CD14-positive monocyte (primary cell): ENCODE measurements at regions not wholly inside any gene's neighbourhood (a gene's known extent, or its start where the extent isn't known, plus 50 kb on each side); places are given as distances from the start of the nearest gene placed in this dataset.

Source experiments
- DNase-seq, 3 donors: peaks; one replicate each; pipeline ENCODE4 v3.0.0-alpha.2; 2011 to 2022
- H2AFZ ChIP-seq: 2 replicates; pipeline ENCODE4 v1.6.0; 2012; ENCODE audit warnings: mild to moderate bottlenecking, low read depth, low read length, inconsistent platforms; ENCODE audit not compliant: insufficient read depth, poor library complexity, severe bottlenecking
- H3K27ac ChIP-seq, 2 donors: 1 replicate in 1 of 2; 2 replicates in 1 of 2; pipeline ENCODE4 v1.5.1; 2012 to 2013; ENCODE audit warnings: low read length in 2 of 2, control low read depth in 1 of 2, inconsistent platforms in 1 of 2, low read depth in 1 of 2, mild to moderate bottlenecking in 1 of 2
- H3K27me3 ChIP-seq, 2 donors: one replicate each; pipeline versions ENCODE4 v1.6.0 to v1.6.1; 2011 to 2013; ENCODE audit warnings: low read length in 2 of 2; ENCODE audit not compliant: control insufficient read depth in 2 of 2, insufficient read depth in 2 of 2
- H3K36me3 ChIP-seq, 2 donors: replicated peaks in 1 of 2; 1 replicate in 1 of 2; 2 replicates in 1 of 2; pipeline versions ENCODE4 v1.5.1 to v1.6.1; 2012 to 2013; ENCODE audit warnings: low read length in 2 of 2, control low read depth in 1 of 2, inconsistent platforms in 1 of 2, mild to moderate bottlenecking in 1 of 2; ENCODE audit not compliant: insufficient read depth in 2 of 2, control insufficient read depth in 1 of 2
- H3K4me1 ChIP-seq, 2 donors: 1 replicate in 1 of 2; 2 replicates in 1 of 2; pipeline versions ENCODE4 v1.5.1 to v1.6.1; 2012 to 2013; ENCODE audit warnings: low read length in 2 of 2, control low read depth in 1 of 2, inconsistent platforms in 1 of 2, mild to moderate bottlenecking in 1 of 2, moderate library complexity in 1 of 2; ENCODE audit not compliant: insufficient read depth in 2 of 2, control insufficient read depth in 1 of 2
- H3K4me2 ChIP-seq: replicated peaks from 2 replicates; pipeline ENCODE3; 2012; ENCODE audit warnings: low read length, moderate library complexity, mild to moderate bottlenecking; ENCODE audit not compliant: poor library complexity, severe bottlenecking; ENCODE audit errors: extremely low read depth
- H3K4me3 ChIP-seq, 3 experiments: fragments of 200-600 bp in 1 of 3; sonication (generic) in 1 of 3; replicated peaks in 1 of 3; 1 replicate in 2 of 3; 2 replicates in 1 of 3; pipeline ENCODE4 v1.5.1; 2011 to 2013; ENCODE audit warnings: low read length in 3 of 3, mild to moderate bottlenecking in 3 of 3, control low read depth in 2 of 3, low read depth in 2 of 3, inconsistent platforms in 1 of 3, moderate library complexity in 1 of 3
- H3K79me2 ChIP-seq: 2 replicates; pipeline ENCODE4 v1.6.0; 2012; ENCODE audit warnings: mild to moderate bottlenecking, control low read depth, inconsistent platforms, low read length, moderate library complexity; ENCODE audit not compliant: insufficient read depth
- H3K9ac ChIP-seq: 2 replicates; pipeline ENCODE4 v1.6.0; 2017; ENCODE audit warnings: low read length, mild to moderate bottlenecking; ENCODE audit not compliant: insufficient read depth, poor library complexity, severe bottlenecking
- H3K9me3 ChIP-seq, 2 donors: replicated peaks in 1 of 2; 1 replicate in 1 of 2; 2 replicates in 1 of 2; pipeline versions ENCODE4 v1.5.1 to v1.6.1; 2012 to 2013; ENCODE audit warnings: low read length in 2 of 2, control low read depth in 1 of 2; ENCODE audit not compliant: control insufficient read depth in 1 of 2, insufficient read depth in 1 of 2
- H4K20me1 ChIP-seq: 2 replicates; pipeline ENCODE4 v1.6.0; 2012; ENCODE audit warnings: mild to moderate bottlenecking, low read length, control low read depth, moderate library complexity; ENCODE audit not compliant: insufficient read depth
- H3K27ac Mint-ChIP-seq, 7 donors: one replicate each; pipeline ENCODE4 v1.8.0; 2020; ENCODE audit warnings: mild to moderate bottlenecking in 7 of 7, mixed read lengths in 7 of 7, moderate library complexity in 6 of 7, inconsistent platforms in 2 of 7
- H3K27me3 Mint-ChIP-seq, 3 donors: one replicate each; pipeline ENCODE4 v1.8.0; 2021 to 2022; ENCODE audit warnings: low read depth in 3 of 3, mild to moderate bottlenecking in 3 of 3, mixed read lengths in 3 of 3, moderate library complexity in 3 of 3, inconsistent platforms in 1 of 3
- H3K36me3 Mint-ChIP-seq, 2 donors: one replicate each; pipeline ENCODE4 v1.8.0; 2020; ENCODE audit warnings: mixed read lengths in 2 of 2, inconsistent platforms in 1 of 2, mild to moderate bottlenecking in 1 of 2
- H3K4me1 Mint-ChIP-seq: one replicate; pipeline ENCODE4 v1.8.0; 2020; ENCODE audit warnings: mild to moderate bottlenecking, mixed read lengths
- H3K4me3 Mint-ChIP-seq, 2 donors: one replicate each; pipeline ENCODE4 v1.8.0; 2020; ENCODE audit warnings: mild to moderate bottlenecking in 2 of 2, mixed read lengths in 2 of 2, moderate library complexity in 1 of 2
- H3K9me3 Mint-ChIP-seq, 7 donors: one replicate each; pipeline ENCODE4 v1.8.0; 2020 to 2022; ENCODE audit warnings: mixed read lengths in 7 of 7, mild to moderate bottlenecking in 6 of 7, moderate library complexity in 6 of 7, inconsistent platforms in 2 of 7
- WGBS: methylation state at CpG from one replicate; pipeline ENCODE4 v1.1.5; 2013; ENCODE audit warnings: missing lambda C conversion rate; ENCODE audit not compliant: insufficient coverage; 5-methylcytosine and 5-hydroxymethylcytosine counted together
- intact Hi-C, 2 donors: fragments of 100-400 bp; cut with micrococcal nuclease; formaldehyde crosslinking; loops; one replicate each; pipeline versions ENCODE4 v1.15.0 to v1.15.1; 2023
- TF ChIP-seq, protein P1 (sequence below): fragments of 200-600 bp; IDR thresholded peaks from one replicate; pipeline ENCODE4 v1.8.0; 2022; ENCODE audit warnings: antibody characterized with exemption, mild to moderate bottlenecking

- Mint-ChIP-seq H3K36me3 (peaks cover 1 to 2% of the 10 kb centered on the region in 2 donors), H3K9me3 (peaks cover 0 to 6% (median 4%) of the 10 kb centered on the region in 7 donors), H3K4me3 (no peak overlapping the region), H3K27me3 (peaks cover 0 to 2% (median 0%) of the 10 kb centered on the region in 3 donors), H3K4me1 (peaks cover 37% of the 10 kb centered on the region), H3K27ac (no peak overlapping the region)
- TF ChIP-seq, protein P1, sequence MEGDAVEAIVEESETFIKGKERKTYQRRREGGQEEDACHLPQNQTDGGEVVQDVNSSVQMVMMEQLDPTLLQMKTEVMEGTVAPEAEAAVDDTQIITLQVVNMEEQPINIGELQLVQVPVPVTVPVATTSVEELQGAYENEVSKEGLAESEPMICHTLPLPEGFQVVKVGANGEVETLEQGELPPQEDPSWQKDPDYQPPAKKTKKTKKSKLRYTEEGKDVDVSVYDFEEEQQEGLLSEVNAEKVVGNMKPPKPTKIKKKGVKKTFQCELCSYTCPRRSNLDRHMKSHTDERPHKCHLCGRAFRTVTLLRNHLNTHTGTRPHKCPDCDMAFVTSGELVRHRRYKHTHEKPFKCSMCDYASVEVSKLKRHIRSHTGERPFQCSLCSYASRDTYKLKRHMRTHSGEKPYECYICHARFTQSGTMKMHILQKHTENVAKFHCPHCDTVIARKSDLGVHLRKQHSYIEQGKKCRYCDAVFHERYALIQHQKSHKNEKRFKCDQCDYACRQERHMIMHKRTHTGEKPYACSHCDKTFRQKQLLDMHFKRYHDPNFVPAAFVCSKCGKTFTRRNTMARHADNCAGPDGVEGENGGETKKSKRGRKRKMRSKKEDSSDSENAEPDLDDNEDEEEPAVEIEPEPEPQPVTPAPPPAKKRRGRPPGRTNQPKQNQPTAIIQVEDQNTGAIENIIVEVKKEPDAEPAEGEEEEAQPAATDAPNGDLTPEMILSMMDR, result no peak
- Histone ChIP-seq H3K79me2 (no peaks in the 10 kb centered on the region), H3K4me3 (no peak overlapping the region), H2AFZ (no peak overlapping the region), H3K4me1 (peaks cover 19 to 29% of the 10 kb centered on the region in 2 donors), H3K9ac (no peak overlapping the region), H3K27ac (no peak overlapping the region), H3K36me3 (no peaks in the 10 kb centered on the region), H3K27me3 (no peaks in the 10 kb centered on the region), H3K9me3 (no peaks in the 10 kb centered on the region), H4K20me1 (no peaks in the 10 kb centered on the region), H3K4me2 (no peak overlapping the region)
- no CpG with 5 or more reads among the region's 2 CpGs for WGBS
- intact Hi-C loops, result no loop called here
- no peak for DNase-seq
These were observed 745.6 kb upstream of the MARCKS start for GRCh38 chr6:113111550-113111949.

GRCh38 chr6:113112086-113112485 lies 745.1 kb upstream of the MARCKS start:
- H3K9me3 Mint-ChIP-seq, result peaks cover 0 to 11% (median 4%) of the 10 kb centered on the region in 7 donors
- intact Hi-C loops, result no loop called here
- DNase-seq, result no peak
- Histone ChIP-seq H3K9ac (no peak overlapping the region), H3K9me3 (no peaks in the 10 kb centered on the region), H3K79me2 (no peaks in the 10 kb centered on the region), H3K27ac (no peak overlapping the region), H3K4me1 (peaks cover 19 to 29% of the 10 kb centered on the region in 2 donors), H2AFZ (no peak overlapping the region), H3K36me3 (no peaks in the 10 kb centered on the region), H3K27me3 (no peaks in the 10 kb centered on the region), H4K20me1 (no peaks in the 10 kb centered on the region), H3K4me3 (no peak overlapping the region), H3K4me2 (no peak overlapping the region)
- no peak overlapping the region for H3K27ac Mint-ChIP-seq
- H3K27me3 Mint-ChIP-seq, result peaks cover 0 to 2% (median 0%) of the 10 kb centered on the region in 3 donors
- TF ChIP-seq, protein P1, result no peak
- peaks cover 0 to 2% of the 10 kb centered on the region in 2 donors for H3K36me3 Mint-ChIP-seq
- no peak overlapping the region for H3K4me3 Mint-ChIP-seq
- WGBS, result no CpG with 5 or more reads among the region's 2 CpGs
- peaks cover 37% of the 10 kb centered on the region for H3K4me1 Mint-ChIP-seq
